ENCODE measurements at regions not wholly inside any gene's neighbourhood (a gene's known extent, or its start where the extent isn't known, plus 50 kb on each side); places are given as distances from the start of the nearest gene placed in this dataset.

DNA sequence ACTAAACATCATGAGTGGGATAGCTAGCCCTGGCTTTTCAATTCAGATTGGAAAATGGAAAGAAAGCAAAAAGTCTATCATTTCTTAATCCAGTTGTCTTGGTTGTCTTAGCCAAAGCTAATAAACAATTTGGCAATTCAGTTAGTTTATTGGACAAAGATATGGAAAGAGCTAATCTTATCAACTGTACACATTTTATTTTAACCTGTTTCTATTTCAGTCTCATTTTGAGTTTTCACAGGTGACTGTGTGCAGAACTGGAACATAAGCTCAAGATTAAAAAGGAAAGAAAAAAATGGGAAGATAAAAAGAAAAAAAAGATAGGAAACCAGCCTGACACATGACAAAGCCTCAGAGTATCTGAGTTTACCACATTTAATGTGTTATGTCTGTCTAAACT is 642.6 kb downstream of the SQOR start:
- H3K27me3 ChIP-seq = no peaks in the 10 kb centered on the region
- no peak overlapping the region for H3K9ac ChIP-seq (ENCODE audit: low read depth in 2 of 2, low read length in 2 of 2)
- no peak for DNase-seq
- no peak overlapping the region for H3K4me3 ChIP-seq
- H3K9me3 ChIP-seq = no peaks in the 10 kb centered on the region
- intact Hi-C loops (cut with DNase I) = no loop called here
- no peak overlapping the region for H3K27ac ChIP-seq
- no peaks in the 10 kb centered on the region for H3K4me1 ChIP-seq
- TF ChIP-seq, protein P1, sequence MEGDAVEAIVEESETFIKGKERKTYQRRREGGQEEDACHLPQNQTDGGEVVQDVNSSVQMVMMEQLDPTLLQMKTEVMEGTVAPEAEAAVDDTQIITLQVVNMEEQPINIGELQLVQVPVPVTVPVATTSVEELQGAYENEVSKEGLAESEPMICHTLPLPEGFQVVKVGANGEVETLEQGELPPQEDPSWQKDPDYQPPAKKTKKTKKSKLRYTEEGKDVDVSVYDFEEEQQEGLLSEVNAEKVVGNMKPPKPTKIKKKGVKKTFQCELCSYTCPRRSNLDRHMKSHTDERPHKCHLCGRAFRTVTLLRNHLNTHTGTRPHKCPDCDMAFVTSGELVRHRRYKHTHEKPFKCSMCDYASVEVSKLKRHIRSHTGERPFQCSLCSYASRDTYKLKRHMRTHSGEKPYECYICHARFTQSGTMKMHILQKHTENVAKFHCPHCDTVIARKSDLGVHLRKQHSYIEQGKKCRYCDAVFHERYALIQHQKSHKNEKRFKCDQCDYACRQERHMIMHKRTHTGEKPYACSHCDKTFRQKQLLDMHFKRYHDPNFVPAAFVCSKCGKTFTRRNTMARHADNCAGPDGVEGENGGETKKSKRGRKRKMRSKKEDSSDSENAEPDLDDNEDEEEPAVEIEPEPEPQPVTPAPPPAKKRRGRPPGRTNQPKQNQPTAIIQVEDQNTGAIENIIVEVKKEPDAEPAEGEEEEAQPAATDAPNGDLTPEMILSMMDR (IDR thresholded peaks at IDR 0.05) = no peak
- no peaks in the 10 kb centered on the region for H3K36me3 ChIP-seq

DNA sequence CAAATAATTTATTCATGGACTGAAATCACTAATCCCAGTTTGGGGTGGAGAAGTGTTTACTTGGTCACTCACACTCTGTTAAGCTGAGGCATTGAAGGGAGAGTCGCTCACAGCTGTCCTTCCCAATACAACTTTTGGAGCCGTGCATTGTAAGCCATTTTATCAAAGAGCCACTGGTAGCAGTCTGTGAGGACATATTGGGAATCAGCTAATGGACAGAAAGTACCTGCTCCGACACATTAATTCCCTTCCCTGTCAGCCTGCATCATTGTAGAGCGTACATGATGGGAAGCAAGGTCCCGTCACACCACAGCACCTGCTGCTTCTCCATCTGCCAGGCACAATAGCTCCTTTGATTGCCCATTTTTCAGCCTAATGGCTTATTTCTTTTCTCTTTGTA is 643.2 kb downstream of the SQOR start:
- Histone ChIP-seq H3K9me3 (no peaks in the 10 kb centered on the region), H3K27me3 (no peaks in the 10 kb centered on the region), H3K9ac (ENCODE audit: low read depth in 2 of 2, low read length in 2 of 2) (no peak overlapping the region), H3K4me3 (no peak overlapping the region), H3K27ac (no peak overlapping the region), H3K36me3 (no peaks in the 10 kb centered on the region), H3K4me1 (no peaks in the 10 kb centered on the region)
- intact Hi-C loops (cut with DNase I) = no loop called here
- TF ChIP-seq, protein P1 (IDR thresholded peaks at IDR 0.05) = no peak
- DNase-seq = no peak

DNA sequence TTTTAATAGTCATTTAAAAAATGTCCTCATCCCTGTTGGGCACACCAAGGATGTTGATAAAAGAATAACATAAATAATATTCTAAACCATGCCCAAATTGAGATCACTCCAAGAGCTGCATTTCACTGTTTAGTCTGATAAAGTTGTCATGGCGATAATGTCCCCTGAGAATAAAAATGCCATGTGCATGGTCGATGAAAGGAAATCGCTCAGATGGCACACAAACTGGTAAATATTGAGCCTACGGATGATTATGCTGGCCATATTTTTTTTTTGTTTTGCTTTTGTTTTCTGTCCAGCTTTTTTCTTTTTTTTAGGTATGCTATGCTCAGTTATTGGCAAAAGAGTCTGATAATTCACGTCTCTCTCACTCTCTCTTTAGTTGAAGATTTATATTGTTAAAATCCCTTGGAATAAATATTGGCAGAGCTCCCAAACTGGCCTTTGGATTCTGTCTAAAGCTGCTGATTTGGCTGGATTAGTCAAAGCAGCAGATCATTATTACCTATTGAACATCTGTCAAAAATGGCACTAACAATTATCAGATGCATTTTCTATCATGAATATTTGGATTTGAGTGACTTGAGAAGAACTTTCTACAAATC is 643.8 kb downstream of the SQOR start:
- intact Hi-C loops (cut with DNase I) = no loop called here
- no peaks in the 10 kb centered on the region for H3K27me3 ChIP-seq
- TF ChIP-seq, protein P1 (IDR thresholded peaks at IDR 0.05) = no peak
- no peak overlapping the region for H3K9ac ChIP-seq (ENCODE audit: low read depth in 2 of 2, low read length in 2 of 2)
- no peak overlapping the region for H3K27ac ChIP-seq
- no peaks in the 10 kb centered on the region for H3K4me1 ChIP-seq
- DNase-seq = no peak
- H3K9me3 ChIP-seq = no peaks in the 10 kb centered on the region
- H3K4me3 ChIP-seq = no peak overlapping the region
- H3K36me3 ChIP-seq = no peaks in the 10 kb centered on the region

DNA sequence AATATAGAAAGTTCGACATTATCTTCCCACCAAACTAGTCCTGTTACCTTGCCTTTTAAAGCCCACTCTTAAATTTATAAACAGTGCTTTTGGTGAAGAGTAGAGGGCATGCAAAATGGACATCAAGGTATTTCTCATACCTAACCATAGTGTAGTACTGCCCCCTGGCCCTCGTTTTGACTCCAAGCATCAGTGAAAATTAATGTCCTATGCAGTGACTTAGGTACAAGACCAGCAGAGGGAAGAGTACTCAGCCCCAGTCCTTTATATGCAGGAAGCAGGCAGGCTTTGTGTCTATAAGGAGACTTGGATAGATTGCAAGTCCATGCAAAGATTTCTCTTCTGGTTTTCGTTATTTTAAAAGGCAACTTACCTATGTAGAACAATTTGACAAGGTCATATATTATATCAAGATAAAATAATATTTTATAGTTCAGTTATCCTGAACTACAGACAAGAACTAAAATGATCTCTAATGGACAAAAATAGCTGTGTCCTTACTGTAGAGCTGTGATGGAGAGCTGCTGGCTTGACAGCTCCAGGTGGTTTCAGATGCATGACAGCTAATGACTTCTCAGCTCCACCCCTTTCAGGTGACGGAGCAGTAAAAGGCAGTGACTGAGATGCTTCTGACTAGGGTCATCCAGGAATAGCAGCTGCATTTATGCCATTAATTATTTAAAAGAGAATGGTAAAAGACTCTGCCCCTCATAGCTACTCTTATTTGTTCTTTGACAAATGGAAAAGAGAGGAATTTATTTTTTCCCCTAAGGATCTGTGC is 646.1 kb downstream of the SQOR start:
- DNase-seq = no peak
- TF ChIP-seq, protein P1 (IDR thresholded peaks at IDR 0.05) = no peak
- no peaks in the 10 kb centered on the region for H3K27me3 ChIP-seq
- intact Hi-C loops (cut with DNase I) = loop anchor here (5.0 kb wide), 1 partner anchor 189 kb away; no protein-coding TSS in a partner anchor
- H3K36me3 ChIP-seq = no peaks in the 10 kb centered on the region
- no peaks in the 10 kb centered on the region for H3K9me3 ChIP-seq
- H3K4me1 ChIP-seq = no peaks in the 10 kb centered on the region
- no peak overlapping the region for H3K27ac ChIP-seq
- H3K9ac ChIP-seq (ENCODE audit: low read depth in 2 of 2, low read length in 2 of 2) = no peak overlapping the region
- H3K4me3 ChIP-seq = no peak overlapping the region

DNA sequence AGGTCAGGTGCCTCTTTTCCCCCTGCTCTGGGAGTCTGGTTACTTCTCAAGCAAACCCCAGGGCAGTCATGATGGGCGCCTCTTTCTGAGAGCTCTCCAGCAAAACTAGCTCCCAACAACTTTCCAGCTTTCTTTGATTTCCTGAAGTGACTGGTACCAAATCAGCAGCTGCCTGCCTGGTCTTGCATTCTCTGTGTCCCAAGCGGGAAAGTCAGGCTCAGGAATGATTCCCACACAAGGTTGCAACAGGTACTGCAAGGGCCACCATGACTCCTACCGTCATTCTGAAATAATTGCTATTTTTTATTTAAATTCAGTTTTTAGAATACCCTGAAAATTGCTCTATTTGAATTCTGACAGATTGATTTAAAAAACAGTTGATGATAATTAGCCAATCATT is 658.7 kb downstream of the SQOR start:
- Histone ChIP-seq H3K27ac (no peak overlapping the region), H3K4me3 (no peak overlapping the region), H3K27me3 (no peaks in the 10 kb centered on the region), H3K9ac (ENCODE audit: low read depth in 2 of 2, low read length in 2 of 2) (no peak overlapping the region), H3K4me1 (no peaks in the 10 kb centered on the region), H3K9me3 (no peaks in the 10 kb centered on the region), H3K36me3 (no peaks in the 10 kb centered on the region)
- DNase-seq = no peak
- TF ChIP-seq, protein P1 (IDR thresholded peaks at IDR 0.05) = no peak
- intact Hi-C loops (cut with DNase I) = no loop called here

Measured in colonic mucosa (tissue), 4 donors.